ENCODE measurements at regions not wholly inside any gene's neighbourhood (a gene's known extent, or its start where the extent isn't known, plus 50 kb on each side); places are given as distances from the start of the nearest gene placed in this dataset.
A peak's percentile ranks its signal among the peaks of the same experiment; 100 is the strongest.

GRCh38 chr5:160175438-160176218 lies 53.7 kb upstream of the FABP6 start:
- ATAC-seq (peak; percentile 74), DNase-seq (ENCODE audit: low spot score) (peak; percentile 66)
- intact Hi-C loops (cut with DNase I) = no loop called here

- intact Hi-C loops (cut with DNase I) = no loop called here
- DNase-seq (ENCODE audit: low spot score) = no peak
- ATAC-seq = no peak
Observed at GRCh38 chr5:160174780-160175437, 54.4 kb upstream of the FABP6 start.

- DNase-seq (ENCODE audit: low spot score) (no peak), ATAC-seq (no peak)
- intact Hi-C loops (cut with DNase I) = no loop called here
Observed at GRCh38 chr5:160174290-160174689, 55.0 kb upstream of the FABP6 start.

GRCh38 chr5:160171666-160172065 lies 52.4 kb upstream of the PWWP2A start:
- no peak for ATAC-seq
- intact Hi-C loops (cut with DNase I) = no loop called here
- no peak for DNase-seq (ENCODE audit: low spot score)

GRCh38 chr5:160169326-160169725 lies 50.1 kb upstream of the PWWP2A start:
- DNase-seq (ENCODE audit: low spot score) = no peak
- no peak for ATAC-seq
- intact Hi-C loops (cut with DNase I) = no loop called here

Data from sciatic nerve (tissue), 2 donors.